ENCODE measurements at regions not wholly inside any gene's neighbourhood (a gene's known extent, or its start where the extent isn't known, plus 50 kb on each side); places are given as distances from the start of the nearest gene placed in this dataset.

DNA sequence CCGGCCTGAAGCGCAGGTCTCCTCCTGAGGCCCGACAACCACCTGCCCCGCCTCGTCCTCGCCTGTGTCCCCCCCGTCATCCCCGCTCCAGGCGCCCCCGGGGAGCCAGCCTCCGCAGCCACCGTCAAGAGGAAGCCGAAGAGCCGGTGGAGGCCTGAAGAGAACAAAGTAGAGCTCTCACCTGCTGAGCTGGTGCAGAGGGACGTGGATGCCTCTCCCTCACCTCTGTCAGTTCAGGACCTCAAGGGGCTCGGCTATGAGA lies 169.9 kb downstream of the HINT1 start:
- Histone ChIP-seq H3K27me3 (ENCODE audit: control insufficient read depth in 3 of 3, insufficient read depth in 3 of 3, low read depth in 1 of 3, low read length in 3 of 3) (no peaks in the 10 kb centered on the region), H3K4ac (ENCODE audit: low read length) (no peak overlapping the region), H3K4me2 (ENCODE audit: insufficient read depth, low read length, poor library complexity, severe bottlenecking) (no peak overlapping the region), H3K18ac (ENCODE audit: low read length) (peak overlapping the region; percentile 48), H2BK12ac (ENCODE audit: low read length) (no peak overlapping the region), H2AK5ac (ENCODE audit: low read depth, low read length) (no peak overlapping the region), H3K27ac (replicated peaks; ENCODE audit: low read length) (no peak overlapping the region), H3K4me1 (ENCODE audit: control insufficient read depth in 2 of 2, insufficient read depth in 1 of 2, low read depth in 1 of 2, low read length in 2 of 2) (peaks cover 0 to 2% of the 10 kb centered on the region in 2 donors), H2AFZ (ENCODE audit: low read length) (no peak overlapping the region), H4K91ac (ENCODE audit: low read depth, low read length, poor library complexity) (no peak overlapping the region), H3K79me1 (ENCODE audit: low read depth, low read length) (no peaks in the 10 kb centered on the region), H3K23ac (ENCODE audit: low read depth, low read length, poor library complexity) (no peak overlapping the region), H3K9me3 (replicated peaks in 1 of 2; ENCODE audit: control insufficient read depth in 2 of 2, insufficient read depth in 1 of 2, low read depth in 1 of 2, low read length in 2 of 2) (no peaks in the 10 kb centered on the region), H2BK15ac (ENCODE audit: low read length) (no peak overlapping the region), H2BK120ac (ENCODE audit: low read depth, low read length) (no peak overlapping the region), H3K4me3 (ENCODE audit: low read length in 2 of 2) (no peak overlapping the region), H3K36me3 (replicated peaks in 1 of 2; ENCODE audit: control insufficient read depth in 2 of 2, insufficient read depth in 2 of 2, low read length in 2 of 2) (no peaks in the 10 kb centered on the region), H2BK5ac (ENCODE audit: low read length) (no peak overlapping the region), H3K14ac (ENCODE audit: low read length) (no peak overlapping the region), H3K9ac (ENCODE audit: low read depth, low read length, poor library complexity) (no peak overlapping the region), H4K8ac (ENCODE audit: low read depth, low read length) (no peak overlapping the region)
- no peak for DNase-seq (ENCODE audit: low spot score)
- WGBS, 2 donors (ENCODE audit: extremely low coverage in 2 of 2, insufficient read length in 2 of 2, insufficient replicate concordance in 1 of 2), result no CpG with 5 or more reads among the region's 16 CpGs

DNA sequence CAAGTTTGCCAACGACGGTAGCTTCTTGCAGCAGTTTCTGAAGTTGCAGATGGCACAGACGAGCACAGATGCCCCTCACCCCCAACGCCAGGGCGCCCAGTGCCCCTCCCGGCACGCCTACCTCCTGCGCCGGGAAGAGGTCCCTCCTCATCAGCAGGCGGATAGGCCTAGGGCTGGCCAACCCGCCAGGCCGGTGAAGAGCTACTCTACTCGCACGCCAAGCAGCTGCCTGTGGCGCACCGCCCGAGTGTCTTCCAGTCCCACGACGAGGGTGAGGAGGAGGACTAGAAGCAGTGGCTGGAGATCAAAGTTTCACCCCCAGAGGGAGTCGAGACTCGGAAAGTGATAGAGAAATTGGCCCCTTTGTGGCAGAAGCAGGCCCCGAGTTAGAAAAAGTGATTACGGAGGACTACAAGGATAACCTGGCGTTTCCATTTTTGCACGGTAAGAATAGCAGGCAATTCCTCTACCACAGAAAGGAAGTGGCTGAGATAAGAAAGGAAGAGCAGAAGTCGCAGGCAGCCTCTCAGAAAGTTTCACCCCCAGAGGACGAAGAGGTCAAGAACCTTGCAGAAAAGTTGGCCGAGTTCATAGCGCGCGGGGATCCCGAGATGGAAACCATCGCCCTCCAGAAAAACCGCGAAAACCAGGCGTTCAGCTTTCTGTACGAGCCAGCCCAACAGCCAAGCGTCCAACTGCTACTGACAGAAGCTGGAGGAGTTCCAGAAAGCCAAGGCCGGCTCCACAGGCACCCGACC lies 170.4 kb downstream of the HINT1 start:
- WGBS, 2 donors (ENCODE audit: extremely low coverage in 2 of 2, insufficient read length in 2 of 2, insufficient replicate concordance in 1 of 2), result no CpG with 5 or more reads among the region's 40 CpGs
- Histone ChIP-seq H3K9me3 (replicated peaks in 1 of 2; ENCODE audit: control insufficient read depth in 2 of 2, insufficient read depth in 1 of 2, low read depth in 1 of 2, low read length in 2 of 2) (no peaks in the 10 kb centered on the region), H3K79me1 (ENCODE audit: low read depth, low read length) (no peaks in the 10 kb centered on the region), H3K14ac (ENCODE audit: low read length) (peak overlapping the region; percentile 56), H4K91ac (ENCODE audit: low read depth, low read length, poor library complexity) (no peak overlapping the region), H2AK5ac (ENCODE audit: low read depth, low read length) (no peak overlapping the region), H2BK15ac (ENCODE audit: low read length) (no peak overlapping the region), H3K36me3 (replicated peaks in 1 of 2; ENCODE audit: control insufficient read depth in 2 of 2, insufficient read depth in 2 of 2, low read length in 2 of 2) (no peaks in the 10 kb centered on the region), H2BK120ac (ENCODE audit: low read depth, low read length) (no peak overlapping the region), H3K27ac (replicated peaks; ENCODE audit: low read length) (no peak overlapping the region), H2BK12ac (ENCODE audit: low read length) (peak overlapping the region; percentile 84), H2AFZ (ENCODE audit: low read length) (no peak overlapping the region), H4K8ac (ENCODE audit: low read depth, low read length) (no peak overlapping the region), H2BK5ac (ENCODE audit: low read length) (no peak overlapping the region), H3K4ac (ENCODE audit: low read length) (no peak overlapping the region), H3K4me2 (ENCODE audit: insufficient read depth, low read length, poor library complexity, severe bottlenecking) (no peak overlapping the region), H3K4me1 (ENCODE audit: control insufficient read depth in 2 of 2, insufficient read depth in 1 of 2, low read depth in 1 of 2, low read length in 2 of 2) (peaks cover 0 to 2% of the 10 kb centered on the region in 2 donors), H3K23ac (ENCODE audit: low read depth, low read length, poor library complexity) (no peak overlapping the region), H3K27me3 (ENCODE audit: control insufficient read depth in 3 of 3, insufficient read depth in 3 of 3, low read depth in 1 of 3, low read length in 3 of 3) (no peaks in the 10 kb centered on the region), H3K9ac (ENCODE audit: low read depth, low read length, poor library complexity) (no peak overlapping the region), H3K18ac (ENCODE audit: low read length) (peak overlapping the region; percentile 28), H3K4me3 (ENCODE audit: low read length in 2 of 2) (no peak overlapping the region)
- no peak for DNase-seq (ENCODE audit: low spot score)

DNA sequence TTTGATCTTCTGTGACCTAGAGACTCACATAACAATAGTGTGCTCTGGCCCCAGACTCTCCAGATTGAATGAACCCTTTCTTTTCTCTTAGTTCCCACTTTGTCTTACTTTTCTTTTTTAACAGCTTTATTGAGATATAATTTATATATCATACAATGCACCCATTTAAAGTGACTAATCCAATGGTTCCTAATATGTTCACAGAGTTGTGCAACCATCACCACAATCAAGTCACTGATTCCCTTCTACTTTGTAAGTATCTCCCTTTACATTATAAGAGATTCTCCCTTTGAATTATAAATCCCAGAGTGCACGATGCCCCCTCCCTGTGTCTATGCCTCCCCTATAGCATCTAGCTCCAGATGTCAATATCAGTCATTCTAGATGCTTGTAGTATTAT lies 172.4 kb downstream of the HINT1 start:
- WGBS, 2 donors (ENCODE audit: extremely low coverage in 2 of 2, insufficient read length in 2 of 2, insufficient replicate concordance in 1 of 2), result no CpG with 5 or more reads among the region's 1 CpG
- Histone ChIP-seq H3K9me3 (replicated peaks in 1 of 2; ENCODE audit: control insufficient read depth in 2 of 2, insufficient read depth in 1 of 2, low read depth in 1 of 2, low read length in 2 of 2) (no peaks in the 10 kb centered on the region), H2BK15ac (ENCODE audit: low read length) (no peak overlapping the region), H3K36me3 (replicated peaks in 1 of 2; ENCODE audit: control insufficient read depth in 2 of 2, insufficient read depth in 2 of 2, low read length in 2 of 2) (no peaks in the 10 kb centered on the region), H3K4ac (ENCODE audit: low read length) (no peak overlapping the region), H2BK120ac (ENCODE audit: low read depth, low read length) (no peak overlapping the region), H3K14ac (ENCODE audit: low read length) (no peak overlapping the region), H3K27me3 (ENCODE audit: control insufficient read depth in 3 of 3, insufficient read depth in 3 of 3, low read depth in 1 of 3, low read length in 3 of 3) (no peaks in the 10 kb centered on the region), H3K4me1 (ENCODE audit: control insufficient read depth in 2 of 2, insufficient read depth in 1 of 2, low read depth in 1 of 2, low read length in 2 of 2) (peaks cover 0 to 2% of the 10 kb centered on the region in 2 donors), H3K18ac (ENCODE audit: low read length) (no peak overlapping the region), H3K27ac (replicated peaks; ENCODE audit: low read length) (no peak overlapping the region), H4K8ac (ENCODE audit: low read depth, low read length) (no peak overlapping the region), H2AK5ac (ENCODE audit: low read depth, low read length) (no peak overlapping the region), H4K91ac (ENCODE audit: low read depth, low read length, poor library complexity) (no peak overlapping the region), H3K9ac (ENCODE audit: low read depth, low read length, poor library complexity) (no peak overlapping the region), H2BK12ac (ENCODE audit: low read length) (no peak overlapping the region), H3K79me1 (ENCODE audit: low read depth, low read length) (no peaks in the 10 kb centered on the region), H2AFZ (ENCODE audit: low read length) (peak overlapping the region; percentile 56), H3K4me3 (ENCODE audit: low read length in 2 of 2) (no peak overlapping the region), H2BK5ac (ENCODE audit: low read length) (no peak overlapping the region), H3K4me2 (ENCODE audit: insufficient read depth, low read length, poor library complexity, severe bottlenecking) (no peak overlapping the region), H3K23ac (ENCODE audit: low read depth, low read length, poor library complexity) (no peak overlapping the region)
- DNase-seq (ENCODE audit: low spot score), result no peak

DNA sequence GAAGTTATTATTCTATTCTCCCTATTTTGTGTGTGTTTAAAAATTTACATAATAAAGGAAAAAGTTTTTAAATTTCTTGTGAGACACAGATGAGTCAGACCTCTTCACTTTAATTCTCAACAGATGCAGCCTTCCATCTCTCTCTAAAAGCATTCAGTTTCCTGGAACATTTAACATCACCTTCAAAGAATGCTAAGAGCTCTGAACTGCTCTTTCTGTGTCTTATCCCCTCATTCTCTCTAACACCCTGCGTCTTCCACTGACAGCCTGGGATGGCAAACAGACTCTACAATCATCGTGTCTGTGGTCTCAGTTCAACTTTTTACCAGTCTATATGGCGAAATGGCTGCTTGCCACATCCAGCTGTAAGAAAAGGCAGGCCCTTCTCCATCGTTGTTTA lies 173.0 kb downstream of the HINT1 start:
- Histone ChIP-seq H3K4me3 (ENCODE audit: low read length in 2 of 2) (no peak overlapping the region), H3K4me1 (ENCODE audit: control insufficient read depth in 2 of 2, insufficient read depth in 1 of 2, low read depth in 1 of 2, low read length in 2 of 2) (peaks cover 0 to 2% of the 10 kb centered on the region in 2 donors), H2AFZ (ENCODE audit: low read length) (peak overlapping the region; percentile 56), H3K18ac (ENCODE audit: low read length) (no peak overlapping the region), H3K27me3 (ENCODE audit: control insufficient read depth in 3 of 3, insufficient read depth in 3 of 3, low read depth in 1 of 3, low read length in 3 of 3) (no peaks in the 10 kb centered on the region), H3K4ac (ENCODE audit: low read length) (no peak overlapping the region), H4K8ac (ENCODE audit: low read depth, low read length) (no peak overlapping the region), H2BK12ac (ENCODE audit: low read length) (no peak overlapping the region), H4K91ac (ENCODE audit: low read depth, low read length, poor library complexity) (no peak overlapping the region), H2AK5ac (ENCODE audit: low read depth, low read length) (no peak overlapping the region), H3K79me1 (ENCODE audit: low read depth, low read length) (no peaks in the 10 kb centered on the region), H2BK120ac (ENCODE audit: low read depth, low read length) (no peak overlapping the region), H3K9ac (ENCODE audit: low read depth, low read length, poor library complexity) (no peak overlapping the region), H2BK5ac (ENCODE audit: low read length) (no peak overlapping the region), H3K14ac (ENCODE audit: low read length) (no peak overlapping the region), H2BK15ac (ENCODE audit: low read length) (no peak overlapping the region), H3K9me3 (replicated peaks in 1 of 2; ENCODE audit: control insufficient read depth in 2 of 2, insufficient read depth in 1 of 2, low read depth in 1 of 2, low read length in 2 of 2) (no peaks in the 10 kb centered on the region), H3K23ac (ENCODE audit: low read depth, low read length, poor library complexity) (no peak overlapping the region), H3K36me3 (replicated peaks in 1 of 2; ENCODE audit: control insufficient read depth in 2 of 2, insufficient read depth in 2 of 2, low read length in 2 of 2) (no peaks in the 10 kb centered on the region), H3K4me2 (ENCODE audit: insufficient read depth, low read length, poor library complexity, severe bottlenecking) (no peak overlapping the region), H3K27ac (replicated peaks; ENCODE audit: low read length) (no peak overlapping the region)
- DNase-seq (ENCODE audit: low spot score), result peak; percentile 5
- WGBS, 2 donors (ENCODE audit: extremely low coverage in 2 of 2, insufficient read length in 2 of 2, insufficient replicate concordance in 1 of 2), result no CpG with 5 or more reads among the region's 4 CpGs

Data from neuronal stem cell (in vitro differentiated cells).